ENCODE measurements at regions not wholly inside any gene's neighbourhood (a gene's known extent, or its start where the extent isn't known, plus 50 kb on each side); places are given as distances from the start of the nearest gene placed in this dataset.
A peak's percentile ranks its signal among the peaks of the same experiment; 100 is the strongest.

DNA sequence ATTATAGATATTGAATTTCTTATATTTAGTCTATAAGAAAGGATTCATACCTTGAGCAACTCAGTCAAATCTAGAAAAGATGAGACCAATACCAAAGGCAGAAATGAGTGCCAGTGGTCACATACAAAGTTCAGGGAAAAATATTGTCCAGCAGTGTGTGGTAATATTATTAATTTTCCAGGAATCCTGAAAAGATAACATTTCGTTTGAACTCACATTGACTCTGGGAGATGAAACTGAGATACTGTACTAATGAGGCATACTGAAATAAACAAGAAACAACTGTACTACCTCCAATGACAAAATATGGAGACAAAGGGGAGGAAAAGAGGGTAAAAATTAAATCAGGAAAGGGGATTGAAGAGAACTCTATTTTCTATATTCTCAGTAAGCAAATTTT is 212.4 kb downstream of the TRAM1L1 start:
- DNase-seq (ENCODE audit: low read depth in 2 of 2): no peak

DNA sequence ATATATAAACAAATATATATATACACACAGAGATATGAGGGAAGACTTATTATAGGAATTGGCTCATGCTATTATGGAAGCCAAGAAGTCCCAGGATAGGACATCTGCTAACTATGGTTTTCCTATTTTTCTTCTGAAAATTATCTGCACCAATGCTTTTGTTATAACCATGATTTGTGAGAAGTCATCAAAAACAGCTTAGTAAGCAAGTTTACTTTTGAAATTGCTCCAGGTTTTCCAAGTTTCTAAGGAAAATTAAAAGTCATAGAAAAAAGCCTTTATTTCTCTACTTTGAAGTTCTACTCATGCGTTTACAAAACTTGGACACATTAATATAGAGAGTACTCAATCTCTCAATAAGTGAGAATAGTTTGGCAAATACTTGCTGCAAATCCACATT is 213.1 kb downstream of the TRAM1L1 start:
- no peak for DNase-seq (ENCODE audit: low read depth in 2 of 2)

DNA sequence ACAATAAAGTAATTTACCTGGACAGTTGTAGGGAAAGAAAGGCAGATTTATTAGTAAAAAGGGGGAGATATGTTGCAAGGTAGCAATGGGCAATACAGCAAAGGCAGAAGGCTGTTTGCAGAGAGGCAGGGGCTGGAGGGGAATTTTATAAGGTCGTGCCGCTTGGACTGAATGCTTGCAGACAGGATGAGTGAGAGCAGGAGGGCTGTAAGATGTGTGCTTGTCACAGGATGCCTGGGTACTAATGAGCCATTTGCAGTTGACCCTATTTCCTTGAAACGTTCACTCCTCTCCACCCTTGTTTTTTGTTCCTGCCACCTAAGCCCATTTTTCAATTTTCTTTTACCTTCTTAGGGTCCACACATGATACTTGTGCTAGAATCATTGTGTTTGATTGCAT is 214.7 kb downstream of the TRAM1L1 start:
- DNase-seq (ENCODE audit: low read depth in 2 of 2): no peak

DNA sequence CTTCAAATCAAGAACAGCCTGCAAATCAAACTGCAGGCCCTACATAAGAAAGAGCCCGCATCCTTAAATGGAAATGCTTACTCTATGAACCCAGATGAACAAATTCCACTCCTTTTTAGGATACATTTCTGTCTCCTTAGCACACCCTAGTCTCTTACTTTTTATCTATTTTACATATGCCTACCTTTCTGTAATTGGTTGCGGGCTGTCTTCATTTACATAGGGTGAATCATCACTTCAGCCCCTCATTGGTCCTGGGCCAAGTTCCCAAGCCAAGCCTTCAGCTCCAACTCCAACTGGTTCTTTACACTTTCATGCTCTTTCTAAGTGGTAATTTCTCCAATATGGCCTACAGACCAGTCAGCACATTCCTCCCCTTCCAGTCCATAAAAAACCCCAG is 219.3 kb downstream of the TRAM1L1 start:
- peak; percentile 12 to 15 for DNase-seq (ENCODE audit: low read depth in 2 of 2)

DNA sequence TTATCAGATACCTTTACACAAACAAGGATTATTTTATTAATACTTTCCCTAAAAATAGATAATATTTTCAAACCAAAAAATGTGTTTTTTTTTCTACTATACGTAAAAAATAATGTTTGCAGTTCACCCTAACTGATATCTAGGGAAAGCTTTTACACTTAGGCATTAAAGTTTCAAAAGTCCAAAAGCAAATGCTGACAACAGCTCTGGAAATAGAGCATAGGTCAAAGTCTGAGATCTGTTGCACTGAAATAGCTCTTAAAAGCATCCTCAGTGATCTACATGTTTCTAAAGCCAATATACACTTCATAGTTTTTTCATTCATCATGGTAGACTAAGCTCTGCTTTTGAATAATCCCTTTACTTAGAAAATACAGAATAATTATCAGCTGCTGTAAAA is 222.8 kb downstream of the TRAM1L1 start:
- no peak for DNase-seq (ENCODE audit: low read depth in 2 of 2)

DNA sequence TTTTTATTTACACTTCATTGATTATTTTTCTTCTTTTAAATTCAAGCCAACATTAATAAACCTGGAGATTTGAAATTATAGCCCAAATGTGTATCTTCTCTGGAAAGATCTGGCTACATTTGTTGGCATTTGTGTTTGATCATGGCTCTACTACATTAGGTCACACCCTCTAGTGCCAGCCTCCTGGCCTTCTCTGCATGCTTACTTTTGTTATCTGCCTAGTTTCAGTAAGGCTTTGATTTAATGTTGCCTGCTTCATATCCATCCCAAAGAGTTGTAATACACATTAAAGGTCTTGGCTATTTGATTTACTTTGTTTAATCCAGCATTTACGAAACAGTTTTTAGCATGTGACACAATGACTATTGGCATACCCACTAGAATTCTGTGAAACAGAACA is 224.5 kb downstream of the TRAM1L1 start:
- no peak for DNase-seq (ENCODE audit: low read depth in 2 of 2)

DNA sequence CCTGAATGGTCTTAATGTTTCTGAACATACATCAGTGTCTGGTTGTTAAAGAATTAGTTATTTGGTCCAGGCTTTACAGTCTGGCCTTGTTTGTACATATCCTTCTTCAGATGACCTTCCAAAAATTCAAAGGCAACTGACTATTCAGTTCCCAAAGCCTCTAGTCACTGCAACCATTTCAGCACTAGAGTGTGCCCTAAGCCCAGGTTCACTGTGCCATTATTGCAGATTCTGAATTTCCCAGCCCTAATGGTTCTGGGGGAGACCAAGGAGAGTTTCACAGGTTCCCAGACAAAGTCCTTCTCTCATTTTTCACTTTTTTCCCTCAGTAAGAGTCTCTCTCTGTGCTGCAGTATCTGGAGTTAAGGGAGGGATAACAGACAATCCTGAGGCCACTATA is 235.8 kb downstream of the TRAM1L1 start:
- no peak for DNase-seq (ENCODE audit: low read depth in 2 of 2)

DNA sequence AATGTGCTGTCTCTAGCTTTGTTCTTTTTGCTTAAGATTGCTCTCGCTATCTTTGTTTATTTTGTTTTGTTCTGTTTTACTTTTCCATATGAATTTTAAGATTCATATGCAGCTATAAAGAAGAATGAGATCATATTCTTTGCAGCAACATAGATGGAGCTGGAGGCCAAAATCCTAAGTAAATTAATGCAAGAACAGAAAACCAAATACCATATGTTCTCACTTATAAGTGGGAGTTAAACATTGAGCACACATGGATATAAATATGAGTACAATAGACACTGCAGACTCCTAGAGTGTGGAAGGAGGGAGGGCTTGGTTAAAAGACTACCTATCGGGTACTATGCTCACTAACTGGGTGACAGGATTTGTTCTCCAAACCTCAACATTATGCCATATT is 237.8 kb downstream of the TRAM1L1 start:
- DNase-seq (ENCODE audit: low read depth in 2 of 2): no peak

DNA sequence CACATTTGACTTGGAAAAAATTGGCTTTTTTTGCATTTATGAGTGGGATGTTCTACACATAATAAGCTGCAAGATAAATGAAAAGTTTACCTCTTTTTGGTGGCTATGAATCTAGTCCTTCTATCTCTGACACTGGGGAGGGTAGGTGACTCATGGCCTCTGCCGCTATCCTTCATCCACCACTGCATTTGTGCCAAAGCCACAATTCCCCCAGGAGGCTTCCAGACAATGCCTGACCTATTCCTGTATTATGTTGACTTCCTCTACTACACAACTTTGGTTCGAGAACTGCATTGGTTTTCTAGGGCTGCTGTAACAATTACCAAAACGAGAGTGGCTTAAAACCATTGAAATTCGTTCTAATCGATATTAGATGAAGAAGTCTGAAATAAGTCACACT is 245.6 kb downstream of the TRAM1L1 start:
- DNase-seq (ENCODE audit: low read depth in 2 of 2): peak; percentile 10 to 18

DNA sequence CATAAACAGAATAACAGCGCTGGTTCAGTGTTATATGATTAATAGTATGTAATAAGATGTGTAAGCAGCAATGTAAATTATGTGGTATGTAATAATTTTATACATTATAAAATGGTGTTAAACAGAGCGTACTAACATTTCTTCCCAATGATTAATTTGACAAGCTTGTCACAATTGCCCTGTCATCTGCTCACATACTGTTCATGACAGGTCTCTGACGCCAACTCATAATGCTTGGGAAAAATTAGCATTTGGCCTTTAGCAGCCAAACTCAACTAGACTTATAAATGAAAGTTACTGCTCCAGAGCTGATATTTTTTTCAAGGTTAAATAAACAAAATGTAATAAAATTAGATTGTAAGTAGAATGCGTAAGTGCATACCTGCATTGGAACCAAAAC is 246.8 kb downstream of the TRAM1L1 start:
- no peak for DNase-seq (ENCODE audit: low read depth in 2 of 2)

DNA sequence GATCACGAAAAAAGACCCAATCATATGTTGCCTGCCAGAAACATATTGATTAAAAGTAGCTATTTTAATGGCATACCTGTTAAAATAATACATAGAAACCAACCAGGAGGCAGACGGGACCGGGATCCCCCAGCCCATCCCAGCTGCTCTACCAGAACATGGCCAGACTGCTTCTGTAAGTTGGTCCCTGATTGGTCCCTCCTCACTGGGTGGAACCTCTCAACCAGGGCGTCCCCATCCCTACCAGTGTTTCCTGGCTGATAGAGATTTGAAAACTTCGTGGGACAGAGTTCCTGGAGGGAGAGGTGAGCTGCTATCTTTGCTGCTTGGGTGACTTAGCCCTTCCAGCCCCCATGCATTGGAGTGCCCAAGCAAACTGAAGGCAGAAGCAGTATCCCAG is 256.2 kb downstream of the TRAM1L1 start:
- no peak for DNase-seq (ENCODE audit: low read depth in 2 of 2)

DNA sequence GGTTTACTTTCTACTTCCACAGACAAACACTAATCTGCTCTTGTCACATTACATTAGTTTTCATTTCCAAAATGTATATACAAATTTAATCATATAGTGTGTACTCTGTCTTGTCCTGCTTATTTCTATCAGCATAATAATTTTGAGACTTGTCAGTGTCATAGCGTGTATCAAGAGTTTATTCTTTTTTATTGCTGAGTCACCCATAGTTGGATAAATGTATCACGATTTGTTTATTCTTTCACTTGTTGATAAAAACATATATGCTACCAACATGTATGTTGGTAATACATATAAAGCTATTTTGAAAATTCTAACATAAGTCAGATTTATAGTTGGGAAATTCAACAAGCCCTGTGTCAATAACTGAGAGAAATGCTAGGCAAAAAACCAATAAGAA is 261.2 kb downstream of the TRAM1L1 start:
- DNase-seq (ENCODE audit: low read depth in 2 of 2): no peak

DNA sequence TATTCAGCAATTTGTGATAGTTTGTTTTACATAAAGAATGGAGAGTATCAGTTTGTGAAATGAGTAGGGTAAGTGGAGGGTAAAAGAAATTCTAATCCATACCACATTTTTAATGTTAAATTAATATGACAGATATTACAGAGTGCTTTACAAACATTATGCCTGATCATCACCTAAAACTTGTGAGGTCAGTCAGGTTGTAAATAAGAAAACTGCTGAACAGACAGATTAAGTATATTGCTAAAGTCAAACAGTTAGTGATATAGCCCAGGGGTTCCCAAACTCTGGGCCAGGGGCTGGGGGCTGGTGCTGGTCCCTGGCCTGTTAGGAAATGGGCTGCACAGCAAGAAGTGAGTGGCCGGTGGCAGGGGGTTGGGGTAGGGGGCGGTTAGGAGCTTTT is 273.6 kb downstream of the TRAM1L1 start:
- DNase-seq (ENCODE audit: low read depth in 2 of 2): no peak

DNA sequence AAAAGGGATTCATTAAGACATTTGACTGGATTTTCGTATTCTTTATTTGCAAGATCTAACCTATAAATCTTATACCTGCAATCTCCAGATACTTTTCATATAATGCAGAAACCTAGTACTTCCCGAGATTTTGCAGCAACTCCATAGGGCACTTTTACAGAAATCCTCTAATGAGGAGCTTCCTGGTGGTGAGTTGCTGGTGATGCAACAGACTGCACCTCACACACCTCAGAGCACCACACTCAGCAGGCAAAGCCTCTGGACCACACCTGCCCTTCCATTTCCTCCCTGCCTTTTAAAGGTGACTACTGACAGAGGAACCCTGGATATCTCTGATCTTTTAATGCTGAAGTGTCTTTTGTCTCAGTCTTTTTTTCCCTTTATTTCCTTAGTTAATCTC is 289.4 kb downstream of the TRAM1L1 start:
- DNase-seq (ENCODE audit: low read depth in 2 of 2): no peak

DNA sequence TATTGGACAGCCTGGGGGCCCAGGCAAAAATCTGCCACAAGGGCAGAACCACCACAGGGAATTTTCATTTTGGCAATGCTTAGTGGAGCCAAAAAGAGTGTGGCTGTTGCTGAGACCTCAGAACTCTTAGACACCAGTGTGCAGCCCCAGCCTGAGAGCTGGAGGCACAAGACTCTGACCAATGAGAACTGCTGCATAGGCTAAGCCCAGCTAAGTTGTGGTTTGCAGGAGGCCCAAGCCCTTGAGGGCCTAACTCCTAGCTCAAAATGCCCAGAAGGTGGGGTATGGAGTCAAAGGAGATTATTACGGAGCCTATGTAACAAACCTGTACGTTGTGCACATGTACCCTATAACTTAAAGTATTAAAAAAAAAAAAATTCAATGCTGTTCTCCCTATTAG is 296.7 kb downstream of the TRAM1L1 start:
- DNase-seq (ENCODE audit: low read depth in 2 of 2): no peak

DNA sequence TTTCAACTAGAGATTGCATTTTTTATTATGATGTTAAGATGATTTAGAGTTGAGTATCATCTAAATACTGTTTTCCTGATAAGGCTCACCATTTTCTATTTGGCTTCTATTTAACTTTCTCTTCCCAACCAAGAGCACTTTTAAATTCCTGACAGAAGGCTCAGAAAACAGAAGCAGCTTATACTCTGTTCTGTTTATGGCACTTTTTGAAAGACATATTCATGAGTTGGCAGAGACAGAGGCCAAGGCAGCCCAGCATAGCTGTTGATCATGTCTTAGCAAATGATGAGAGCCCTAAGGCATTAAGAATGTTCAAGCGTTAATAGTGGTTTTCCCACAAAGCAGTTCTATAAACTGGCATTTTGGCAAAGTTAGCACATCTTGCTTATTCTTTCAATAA is 330.3 kb downstream of the TRAM1L1 start:
- no peak for DNase-seq (ENCODE audit: low read depth in 2 of 2)

DNA sequence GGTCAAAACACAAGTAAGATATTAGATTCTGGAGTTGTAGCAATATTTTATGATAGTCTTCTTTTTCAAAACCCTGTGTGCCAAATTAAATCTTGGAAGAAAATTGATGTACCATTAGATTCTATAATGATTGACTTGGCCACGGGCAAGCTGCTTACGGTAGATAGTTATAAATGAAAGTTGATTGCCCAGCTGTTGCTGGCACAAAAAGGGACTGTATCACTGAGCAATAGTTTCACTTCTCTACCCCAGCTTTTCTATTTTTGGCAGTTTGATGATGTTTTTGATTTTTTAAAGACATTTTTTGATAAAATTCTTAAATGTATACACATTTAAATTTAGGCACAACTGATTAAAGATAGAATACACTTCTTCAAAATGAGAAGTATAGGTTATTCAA is 333.3 kb downstream of the TRAM1L1 start:
- DNase-seq (ENCODE audit: low read depth in 2 of 2): no peak

DNA sequence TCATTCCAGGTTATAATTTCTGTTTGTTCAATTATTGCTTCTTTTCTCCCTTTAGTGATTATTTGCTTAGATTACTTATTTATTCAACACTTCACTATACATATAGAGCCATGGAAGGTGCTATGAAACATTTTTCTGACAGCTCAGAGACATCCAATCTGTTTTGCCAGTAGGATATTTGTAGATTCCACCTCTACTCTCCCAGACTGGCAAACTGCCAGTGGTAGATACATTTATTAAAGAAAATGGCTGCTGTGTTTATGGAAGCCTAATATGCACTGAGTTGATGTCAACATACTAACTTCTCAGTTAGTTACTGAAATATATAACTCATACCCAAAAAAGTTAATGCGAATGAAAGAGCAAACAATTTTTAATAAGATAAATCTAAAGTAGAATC is 348.6 kb downstream of the TRAM1L1 start:
- no peak for DNase-seq (ENCODE audit: low read depth in 2 of 2)

DNA sequence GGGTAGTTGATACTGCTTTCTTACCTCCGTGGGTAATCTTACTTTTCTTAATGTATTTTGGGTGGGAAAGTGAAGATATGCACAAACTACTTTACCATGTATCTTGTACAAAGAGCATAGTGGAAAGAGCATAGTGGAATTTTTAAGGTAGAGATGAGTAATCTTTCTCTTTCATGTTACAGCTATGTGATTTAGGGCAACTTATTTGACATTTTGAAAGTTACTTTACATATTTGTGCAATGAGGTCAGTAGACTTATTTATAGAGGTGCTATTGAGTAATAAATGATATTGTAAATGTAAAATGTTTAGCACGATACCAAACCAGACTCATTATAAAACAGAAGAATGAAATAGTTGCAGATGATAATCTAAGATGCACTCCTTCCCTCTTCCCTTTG is 351.2 kb downstream of the TRAM1L1 start:
- DNase-seq (ENCODE audit: low read depth in 2 of 2): no peak

DNA sequence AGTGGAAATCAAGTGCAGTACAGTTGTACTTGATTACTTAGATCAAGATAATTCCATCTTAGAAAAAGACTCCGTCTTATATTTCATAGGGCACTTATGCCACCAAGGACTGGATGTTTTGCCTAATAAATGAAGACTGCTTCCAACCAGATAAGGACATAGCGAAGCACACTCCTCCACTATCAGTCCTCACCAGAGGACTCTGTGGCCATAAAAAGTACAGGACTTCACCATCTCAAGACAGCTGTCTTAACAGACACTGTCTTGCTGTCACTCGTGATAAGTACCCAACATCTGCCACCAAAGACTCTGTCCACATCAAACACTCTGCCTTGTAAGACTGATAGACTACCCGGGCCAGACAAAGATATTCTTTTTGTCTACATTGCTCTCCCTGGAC is 352.0 kb downstream of the TRAM1L1 start:
- no peak for DNase-seq (ENCODE audit: low read depth in 2 of 2)

DNA sequence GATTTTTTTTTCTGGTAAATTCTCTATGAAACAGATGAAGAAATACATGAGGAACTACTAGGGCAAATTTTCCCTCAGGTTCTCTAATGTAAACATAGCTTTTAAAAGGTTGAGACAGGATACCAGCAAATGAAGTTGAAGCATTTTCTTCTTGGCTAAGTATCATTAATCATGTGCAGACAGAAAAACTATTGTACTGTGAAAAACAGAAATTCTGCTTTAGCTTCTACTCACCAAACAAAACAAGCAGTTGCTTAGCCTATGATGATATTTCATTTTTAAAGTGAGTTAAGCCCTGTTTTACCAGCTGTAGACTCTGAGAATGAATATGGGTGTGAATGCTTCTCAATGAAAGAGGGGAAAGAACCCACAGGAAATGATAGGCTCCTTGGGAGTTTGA is 358.9 kb downstream of the TRAM1L1 start:
- no peak for DNase-seq (ENCODE audit: low read depth in 2 of 2)

DNA sequence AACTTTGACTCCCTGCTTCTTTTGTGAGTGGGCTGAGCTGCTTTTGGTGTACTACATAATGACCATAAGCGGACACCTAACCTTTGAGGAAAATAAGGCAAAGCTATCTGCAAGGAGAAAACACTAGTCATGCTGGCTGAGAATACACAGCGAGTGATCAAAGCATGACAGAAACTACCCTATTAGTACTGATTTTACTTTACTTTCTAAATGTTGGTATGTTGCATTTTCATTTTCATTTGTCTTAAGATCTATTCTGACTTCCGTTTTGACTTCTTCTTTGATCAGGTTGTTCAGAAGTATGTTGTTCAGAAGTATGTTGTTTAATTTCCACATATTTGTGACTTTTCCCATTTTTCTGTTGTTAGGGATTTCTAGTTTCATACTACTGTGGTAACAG is 361.1 kb downstream of the TRAM1L1 start:
- no peak for DNase-seq (ENCODE audit: low read depth in 2 of 2)

DNA sequence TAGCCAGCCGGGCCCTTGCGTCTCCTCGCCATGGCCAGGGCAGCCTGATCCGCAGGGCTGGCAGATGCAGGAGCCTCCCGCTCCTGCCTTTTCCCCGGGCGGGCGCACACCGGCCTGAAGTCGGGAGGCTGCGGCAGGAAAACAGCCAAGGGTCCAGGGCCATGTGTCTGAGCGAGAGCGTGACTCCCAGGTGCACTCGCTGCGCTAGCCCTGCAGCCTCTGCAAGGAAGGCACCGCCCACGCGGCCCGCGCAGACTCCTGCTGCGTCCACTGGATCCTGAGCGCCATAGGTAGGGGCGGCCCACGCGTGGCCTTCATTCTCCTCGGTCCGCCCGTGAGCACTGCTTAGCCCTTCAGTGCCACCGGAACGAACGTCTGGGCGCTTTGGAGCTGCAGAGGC is 379.9 kb downstream of the TRAM1L1 start:
- no peak for DNase-seq (ENCODE audit: low read depth in 2 of 2)

DNA sequence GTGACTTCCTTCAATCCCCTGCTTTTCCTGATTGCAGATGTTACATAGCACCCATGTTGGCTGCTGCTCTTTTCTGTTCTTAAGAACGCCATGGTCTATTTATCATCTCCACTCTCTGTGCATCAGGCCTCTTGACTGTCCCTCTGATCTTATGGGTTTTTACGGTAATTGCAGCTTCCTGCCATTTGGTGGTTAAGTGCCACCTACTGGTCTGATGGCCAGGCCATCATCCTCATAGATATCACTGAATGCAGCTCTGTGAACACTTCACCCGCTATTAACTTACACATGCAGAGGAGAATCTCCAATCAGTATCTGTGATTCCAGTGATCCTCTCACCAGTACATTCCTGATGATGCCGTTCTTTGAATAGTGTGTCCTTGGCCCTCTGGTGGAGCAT is 382.4 kb downstream of the TRAM1L1 start:
- no peak for DNase-seq (ENCODE audit: low read depth in 2 of 2)

DNA sequence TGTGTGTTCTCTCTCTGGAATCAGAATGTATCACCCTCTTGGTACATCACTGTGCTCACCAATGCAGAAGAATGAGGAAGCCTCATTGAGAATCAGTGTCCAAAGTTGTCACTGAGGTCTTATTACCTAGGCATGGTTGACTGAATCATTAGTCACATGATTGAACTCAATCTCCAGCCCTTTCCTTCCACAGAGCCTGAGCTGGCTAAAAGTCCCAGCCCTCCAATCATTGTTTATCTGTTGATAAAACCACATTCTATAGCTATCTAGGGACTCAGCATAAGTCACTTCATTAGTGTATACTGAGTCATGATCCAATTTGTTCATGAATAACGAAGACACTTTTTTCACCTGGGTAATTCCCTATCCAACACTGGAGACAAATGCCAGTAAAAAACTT is 396.8 kb downstream of the TRAM1L1 start:
- DNase-seq (ENCODE audit: low read depth in 2 of 2): no peak

Measured in fibroblast of skin of left biceps (primary cell).